Uterus (tissue), 3 donors: ENCODE measurements at regions not wholly inside any gene's neighbourhood (a gene's known extent, or its start where the extent isn't known, plus 50 kb on each side); places are given as distances from the start of the nearest gene placed in this dataset.
"Not testable (repeated sequence)": the region's sequence is repeated elsewhere in the genome, so short reads cannot be mapped to it uniquely, and the experiment has no call there.

Experiments used
- DNase-seq, 2 donors: peaks; one replicate each; pipeline ENCODE4 v3.0.0-alpha.2; 2019 to 2020
- H3K27ac ChIP-seq, 2 donors: fragments of 200-600 bp; sonication (generic); 1 replicate in 1 of 2; 2 replicates in 1 of 2; pipeline ENCODE4 v1.5.1; 2016 to 2018
- H3K27me3 ChIP-seq, 2 donors: fragments of 200-600 bp; sonication (generic); one replicate each; pipeline ENCODE4 v1.5.1; 2018 to 2019; ENCODE audit warnings: control low read depth in 1 of 2
- H3K36me3 ChIP-seq, 2 donors: fragments of 200-600 bp; sonication (generic); one replicate each; pipeline ENCODE4 v1.5.1; 2019; ENCODE audit warnings: control low read depth in 1 of 2
- H3K4me1 ChIP-seq, 2 donors: fragments of 200-600 bp; sonication (generic); one replicate each; pipeline ENCODE4 v1.5.1; 2018 to 2019; ENCODE audit warnings: control low read depth in 1 of 2
- H3K4me3 ChIP-seq, 2 donors: fragments of 200-600 bp; sonication (generic); 1 replicate in 1 of 2; 2 replicates in 1 of 2; pipeline ENCODE4 v1.5.1; 2018 to 2019; ENCODE audit warnings: mild to moderate bottlenecking in 1 of 2
- H3K9me3 ChIP-seq, 2 donors: fragments of 200-600 bp; sonication (generic); one replicate each; pipeline ENCODE4 v1.5.1; 2019; ENCODE audit warnings: control low read depth in 1 of 2
- CTCF ChIP-seq, 4 experiments: fragments of 200-600 bp in 2 of 4; fragments of 450-650 bp in 2 of 4; sonication (generic) in 2 of 4; IDR thresholded peaks; one replicate each; pipeline ENCODE4 v1.5.1; 2016 to 2019; ENCODE audit warnings: antibody characterized with exemption in 4 of 4, mild to moderate bottlenecking in 2 of 4, moderate library complexity in 1 of 4
- POLR2A ChIP-seq, 2 donors: fragments of 450-650 bp; IDR thresholded peaks; one replicate each; pipeline ENCODE4 v1.6.1; 2016; ENCODE audit warnings: antibody characterized with exemption in 2 of 2, mild to moderate bottlenecking in 1 of 2, moderate library complexity in 1 of 2
- intact Hi-C: fragments of 100-400 bp; cut with DNase I; formaldehyde crosslinking; loops from one replicate; pipeline ENCODE4 v1.15.1; 2023; ENCODE audit warnings: low total_unique reads
- donor health status: DM: yes; HTN: yes; CAD: no.

- Histone ChIP-seq H3K9me3 (no peaks in the 10 kb centered on the region), H3K4me1 (no peaks in the 10 kb centered on the region), H3K27ac (no peak overlapping the region), H3K27me3 (no peaks in the 10 kb centered on the region), H3K4me3 (no peak overlapping the region), H3K36me3 (no peaks in the 10 kb centered on the region)
- no peak for DNase-seq
- TF ChIP-seq POLR2A (IDR thresholded peaks at IDR 0.05), result no peak
- TF ChIP-seq CTCF (IDR thresholded peaks at IDR 0.05), result no peak
- intact Hi-C loops, result no loop called here
These were observed 105.2 kb downstream of the BRMS1L start for GRCh38 chr14:35931346-35931745.

GRCh38 chr14:35929186-35929585 lies 103.0 kb downstream of the BRMS1L start:
- TF ChIP-seq CTCF (IDR thresholded peaks at IDR 0.05) (no peak), POLR2A (IDR thresholded peaks at IDR 0.05) (no peak)

GRCh38 chr14:35927727-35928126 lies 101.6 kb downstream of the BRMS1L start:
- TF ChIP-seq CTCF (IDR thresholded peaks at IDR 0.05), result no peak
- TF ChIP-seq POLR2A (IDR thresholded peaks at IDR 0.05), result no peak
- DNase-seq, result no peak
- no peaks in the 10 kb centered on the region for H3K27me3 ChIP-seq
- no peaks in the 10 kb centered on the region for H3K9me3 ChIP-seq
- intact Hi-C loops, result no loop called here
- no peaks in the 10 kb centered on the region for H3K36me3 ChIP-seq
- no peaks in the 10 kb centered on the region for H3K4me1 ChIP-seq
- no peak overlapping the region for H3K4me3 ChIP-seq
- no peak overlapping the region for H3K27ac ChIP-seq

More at GRCh38 chr14:35929186-35929585, 103.0 kb downstream of the BRMS1L start:
- no peak for DNase-seq
- no peaks in the 10 kb centered on the region for H3K27me3 ChIP-seq
- intact Hi-C loops, result no loop called here
- no peaks in the 10 kb centered on the region for H3K4me1 ChIP-seq
- no peak overlapping the region for H3K4me3 ChIP-seq
- no peaks in the 10 kb centered on the region for H3K9me3 ChIP-seq
- no peak overlapping the region for H3K27ac ChIP-seq
- no peaks in the 10 kb centered on the region for H3K36me3 ChIP-seq

GRCh38 chr14:35925319-35925718 lies 99.2 kb downstream of the BRMS1L start:
- no peak for DNase-seq
- no peak overlapping the region for H3K4me3 ChIP-seq
- TF ChIP-seq POLR2A (IDR thresholded peaks at IDR 0.05) (no peak), CTCF (IDR thresholded peaks at IDR 0.05) (no peak)
- no peaks in the 10 kb centered on the region for H3K36me3 ChIP-seq
- H3K9me3 ChIP-seq, result no peaks in the 10 kb centered on the region
- H3K4me1 ChIP-seq, result no peaks in the 10 kb centered on the region
- H3K27me3 ChIP-seq, result no peaks in the 10 kb centered on the region
- no peak overlapping the region for H3K27ac ChIP-seq
- intact Hi-C loops, result no loop called here

- H3K4me1 ChIP-seq, H3K9me3 ChIP-seq, H3K27me3 ChIP-seq, DNase-seq, H3K4me3 ChIP-seq, intact Hi-C loops, H3K27ac ChIP-seq, H3K36me3 ChIP-seq: not testable (repeated sequence)
These were observed 96.5 kb downstream of the BRMS1L start for GRCh38 chr14:35922590-35922989.

- TF ChIP-seq POLR2A (IDR thresholded peaks at IDR 0.05), result no peak
- no peak for TF ChIP-seq CTCF (IDR thresholded peaks at IDR 0.05)
- Histone ChIP-seq H3K27ac (no peak overlapping the region), H3K9me3 (no peaks in the 10 kb centered on the region), H3K27me3 (no peaks in the 10 kb centered on the region), H3K36me3 (no peaks in the 10 kb centered on the region), H3K4me3 (no peak overlapping the region), H3K4me1 (no peaks in the 10 kb centered on the region)
- intact Hi-C loops, result no loop called here
- no peak for DNase-seq
These were observed 95.6 kb downstream of the BRMS1L start for GRCh38 chr14:35921745-35922144.
